HUES48 (cell line): ENCODE measurements at regions not wholly inside any gene's neighbourhood (a gene's known extent, or its start where the extent isn't known, plus 50 kb on each side); places are given as distances from the start of the nearest gene placed in this dataset.
"Not testable (repeated sequence)": the region's sequence is repeated elsewhere in the genome, so short reads cannot be mapped to it uniquely, and the experiment has no call there.

Experiments used
- H3K27ac ChIP-seq: one replicate; pipeline ENCODE4 v1.7.0; 2013; ENCODE audit warnings: low read depth, low read length, inconsistent platforms
- H3K27me3 ChIP-seq: 2 replicates; pipeline ENCODE4 v1.6.1; 2013; ENCODE audit warnings: mild to moderate bottlenecking, low read length; ENCODE audit not compliant: control insufficient read depth, insufficient read depth
- H3K36me3 ChIP-seq: 2 replicates; pipeline ENCODE4 v1.6.1; 2013; ENCODE audit warnings: low read length; ENCODE audit not compliant: control insufficient read depth, insufficient read depth
- H3K4me1 ChIP-seq: 2 replicates; pipeline ENCODE4 v1.6.1; 2013; ENCODE audit warnings: mild to moderate bottlenecking, low read length; ENCODE audit not compliant: control insufficient read depth, insufficient read depth
- H3K4me3 ChIP-seq: 2 replicates; pipeline ENCODE4 v1.5.1; 2013; ENCODE audit warnings: mild to moderate bottlenecking, low read depth, low read length
- H3K9ac ChIP-seq: 2 replicates; pipeline ENCODE4 v1.6.1; 2013; ENCODE audit warnings: mild to moderate bottlenecking, low read depth, low read length, moderate library complexity
- H3K9me3 ChIP-seq: 2 replicates; pipeline ENCODE4 v1.6.1; 2013; ENCODE audit warnings: low read length; ENCODE audit not compliant: control insufficient read depth, insufficient read depth

- no peak overlapping the region for H3K27ac ChIP-seq
- H3K27me3 ChIP-seq, result no peaks in the 10 kb centered on the region
- H3K4me3 ChIP-seq, result no peak overlapping the region
- no peaks in the 10 kb centered on the region for H3K9me3 ChIP-seq
- H3K36me3 ChIP-seq, result no peaks in the 10 kb centered on the region
- 0 out of 2 replicates have a peak, but pooled peaks cover 3% of the 10 kb centered on the region for H3K4me1 ChIP-seq
- H3K9ac ChIP-seq, result no peak overlapping the region
Measured at GRCh38 chr4:53844551-53844950, 219.9 kb downstream of the CHIC2 start.

GRCh38 chr4:53844133-53844532 lies 220.3 kb downstream of the CHIC2 start:
- no peak overlapping the region for H3K27ac ChIP-seq
- no peaks in the 10 kb centered on the region for H3K27me3 ChIP-seq
- H3K4me1 ChIP-seq, result 0 out of 2 replicates have a peak, but pooled peaks cover 3% of the 10 kb centered on the region
- no peaks in the 10 kb centered on the region for H3K9me3 ChIP-seq
- H3K9ac ChIP-seq, result no peak overlapping the region
- no peaks in the 10 kb centered on the region for H3K36me3 ChIP-seq
- H3K4me3 ChIP-seq, result no peak overlapping the region

- H3K4me3 ChIP-seq, result no peak overlapping the region
- H3K27ac ChIP-seq, result no peak overlapping the region
- no peaks in the 10 kb centered on the region for H3K27me3 ChIP-seq
- no peaks in the 10 kb centered on the region for H3K9me3 ChIP-seq
- no peaks in the 10 kb centered on the region for H3K36me3 ChIP-seq
- 0 out of 2 replicates have a peak, but pooled peaks cover 3% of the 10 kb centered on the region for H3K4me1 ChIP-seq
- H3K9ac ChIP-seq, result no peak overlapping the region
Measured at GRCh38 chr4:53841711-53842110, 222.7 kb downstream of the CHIC2 start.

GRCh38 chr4:53840643-53841042 lies 223.8 kb downstream of the CHIC2 start:
- Histone ChIP-seq H3K9ac (no peak overlapping the region), H3K27ac (no peak overlapping the region), H3K9me3 (no peaks in the 10 kb centered on the region), H3K4me3 (no peak overlapping the region), H3K4me1 (0 out of 2 replicates have a peak, but pooled peaks cover 3% of the 10 kb centered on the region), H3K27me3 (no peaks in the 10 kb centered on the region), H3K36me3 (no peaks in the 10 kb centered on the region)

GRCh38 chr4:53833302-53834003 lies 231.0 kb downstream of the CHIC2 start:
- H3K9ac ChIP-seq, H3K27ac ChIP-seq, H3K36me3 ChIP-seq, H3K4me1 ChIP-seq, H3K27me3 ChIP-seq, H3K4me3 ChIP-seq: not testable (repeated sequence)
- peaks cover 36% of the 10 kb centered on the region for H3K9me3 ChIP-seq

GRCh38 chr4:53832549-53832948 lies 231.9 kb downstream of the CHIC2 start:
- no peaks in the 10 kb centered on the region for H3K27me3 ChIP-seq
- no peak overlapping the region for H3K4me3 ChIP-seq
- no peaks in the 10 kb centered on the region for H3K36me3 ChIP-seq
- H3K27ac ChIP-seq, result no peak overlapping the region
- no peak overlapping the region for H3K9ac ChIP-seq
- H3K4me1 ChIP-seq, result no peaks in the 10 kb centered on the region
- H3K9me3 ChIP-seq, result peaks cover 36% of the 10 kb centered on the region

GRCh38 chr4:53830511-53830910 lies 233.9 kb downstream of the CHIC2 start:
- peaks cover 36% of the 10 kb centered on the region for H3K9me3 ChIP-seq
- no peaks in the 10 kb centered on the region for H3K36me3 ChIP-seq
- no peaks in the 10 kb centered on the region for H3K27me3 ChIP-seq
- H3K9ac ChIP-seq, result no peak overlapping the region
- H3K4me3 ChIP-seq, result no peak overlapping the region
- H3K4me1 ChIP-seq, result no peaks in the 10 kb centered on the region
- H3K27ac ChIP-seq, result no peak overlapping the region

- Histone ChIP-seq H3K27ac (no peak overlapping the region), H3K27me3 (no peaks in the 10 kb centered on the region)
Measured at GRCh38 chr4:53821179-53821851, 230.0 kb upstream of the LNX1 start.

GRCh38 chr4:53818104-53818503 lies 226.8 kb upstream of the LNX1 start:
- Histone ChIP-seq H3K4me1 (no peaks in the 10 kb centered on the region), H3K4me3 (no peak overlapping the region), H3K9ac (no peak overlapping the region), H3K27ac (no peak overlapping the region), H3K36me3 (no peaks in the 10 kb centered on the region), H3K27me3 (no peaks in the 10 kb centered on the region), H3K9me3 (no peaks in the 10 kb centered on the region)

More at GRCh38 chr4:53821179-53821851, 230.0 kb upstream of the LNX1 start:
- H3K4me1 ChIP-seq, result no peaks in the 10 kb centered on the region
- H3K4me3 ChIP-seq, result no peak overlapping the region
- H3K36me3 ChIP-seq, result no peaks in the 10 kb centered on the region
- no peak overlapping the region for H3K9ac ChIP-seq
- H3K9me3 ChIP-seq, result no peaks in the 10 kb centered on the region

GRCh38 chr4:53816561-53816960 lies 225.3 kb upstream of the LNX1 start:
- no peak overlapping the region for H3K9ac ChIP-seq
- H3K9me3 ChIP-seq, result no peaks in the 10 kb centered on the region
- no peak overlapping the region for H3K27ac ChIP-seq
- H3K27me3 ChIP-seq, result no peaks in the 10 kb centered on the region
- no peaks in the 10 kb centered on the region for H3K4me1 ChIP-seq
- H3K4me3 ChIP-seq, result no peak overlapping the region
- H3K36me3 ChIP-seq, result no peaks in the 10 kb centered on the region

- Histone ChIP-seq H3K9ac (no peak overlapping the region), H3K27me3 (no peaks in the 10 kb centered on the region), H3K27ac (no peak overlapping the region), H3K4me1 (no peaks in the 10 kb centered on the region), H3K9me3 (no peaks in the 10 kb centered on the region), H3K36me3 (no peaks in the 10 kb centered on the region), H3K4me3 (no peak overlapping the region)
Measured at GRCh38 chr4:53815281-53815680, 224.0 kb upstream of the LNX1 start.
